ACC112 (cell line): ENCODE measurements at regions not wholly inside any gene's neighbourhood (a gene's known extent, or its start where the extent isn't known, plus 50 kb on each side); places are given as distances from the start of the nearest gene placed in this dataset.

Source experiments
- H2AFZ ChIP-seq: fragments of 200-600 bp; sonication (generic); one replicate; pipeline ENCODE4 v1.6.0; 2017; ENCODE audit warnings: antibody characterized with exemption, low read length; ENCODE audit not compliant: unreplicated experiment
- H3K27ac ChIP-seq: fragments of 200-600 bp; sonication (generic); 2 replicates; pipeline ENCODE4 v1.5.1; 2014; ENCODE audit warnings: low read depth, mild to moderate bottlenecking, antibody characterized with exemption, low read length, moderate library complexity
- H3K27me3 ChIP-seq: fragments of 200-600 bp; sonication (generic); 2 replicates; pipeline ENCODE4 v1.6.1; 2014; ENCODE audit warnings: mild to moderate bottlenecking, antibody characterized with exemption, low read length, moderate library complexity, mixed read lengths; ENCODE audit not compliant: insufficient read depth
- H3K36me3 ChIP-seq: fragments of 200-600 bp; sonication (generic); 2 replicates; pipeline ENCODE4 v1.6.1; 2016; ENCODE audit warnings: mild to moderate bottlenecking, antibody characterized with exemption, low read length, moderate library complexity, mixed read lengths; ENCODE audit not compliant: insufficient read depth
- H3K4me1 ChIP-seq: fragments of 200-600 bp; sonication (generic); one replicate; pipeline ENCODE4 v1.6.1; 2016; ENCODE audit warnings: low read length, mixed read lengths; ENCODE audit not compliant: insufficient read depth, unreplicated experiment, control insufficient read depth
- H3K4me3 ChIP-seq: fragments of 200-600 bp; sonication (generic); 2 replicates; pipeline ENCODE4 v1.5.1; 2014; ENCODE audit warnings: mild to moderate bottlenecking, low read depth, low read length
- H3K79me2 ChIP-seq: fragments of 200-600 bp; sonication (generic); one replicate; pipeline ENCODE4 v1.6.0; 2016; ENCODE audit warnings: low read length; ENCODE audit not compliant: control insufficient read depth, unreplicated experiment, insufficient read depth

DNA sequence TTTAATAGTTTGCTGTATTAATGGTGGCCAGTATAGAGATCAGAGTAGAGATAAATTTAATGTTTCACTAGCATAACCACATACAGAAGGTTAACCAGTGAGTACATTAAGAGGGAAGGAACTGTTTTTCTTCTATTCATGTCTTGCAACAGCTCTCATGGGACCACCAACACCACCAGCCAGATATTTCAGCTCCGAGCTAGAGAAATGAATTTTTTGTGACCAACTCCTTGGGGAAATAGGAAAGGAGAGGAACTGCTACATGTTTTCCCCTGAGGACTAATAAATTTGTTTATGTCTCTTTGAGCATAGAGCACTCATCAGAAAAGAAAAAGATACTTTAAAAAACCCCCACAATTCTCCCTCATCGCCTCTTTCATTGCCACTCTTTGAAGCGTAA lies 247.5 kb downstream of the MBNL1 start:
- no peaks in the 10 kb centered on the region for H3K4me1 ChIP-seq
- no peak overlapping the region for H2AFZ ChIP-seq
- no peaks in the 10 kb centered on the region for H3K27me3 ChIP-seq
- no peak overlapping the region for H3K4me3 ChIP-seq
- H3K27ac ChIP-seq = no peak overlapping the region
- H3K79me2 ChIP-seq = no peaks in the 10 kb centered on the region
- no peaks in the 10 kb centered on the region for H3K36me3 ChIP-seq

GRCh38 chr3:152517502-152517901 lies 248.8 kb downstream of the MBNL1 start:
- Histone ChIP-seq H3K36me3 (no peaks in the 10 kb centered on the region), H3K4me1 (no peaks in the 10 kb centered on the region), H3K79me2 (no peaks in the 10 kb centered on the region), H3K27ac (no peak overlapping the region), H2AFZ (no peak overlapping the region), H3K27me3 (no peaks in the 10 kb centered on the region), H3K4me3 (no peak overlapping the region)

GRCh38 chr3:152518346-152518745 lies 249.6 kb downstream of the MBNL1 start:
- H2AFZ ChIP-seq = no peak overlapping the region
- no peak overlapping the region for H3K4me3 ChIP-seq
- H3K79me2 ChIP-seq = no peaks in the 10 kb centered on the region
- H3K27ac ChIP-seq = no peak overlapping the region
- H3K4me1 ChIP-seq = no peaks in the 10 kb centered on the region
- H3K36me3 ChIP-seq = no peaks in the 10 kb centered on the region
- no peaks in the 10 kb centered on the region for H3K27me3 ChIP-seq

DNA sequence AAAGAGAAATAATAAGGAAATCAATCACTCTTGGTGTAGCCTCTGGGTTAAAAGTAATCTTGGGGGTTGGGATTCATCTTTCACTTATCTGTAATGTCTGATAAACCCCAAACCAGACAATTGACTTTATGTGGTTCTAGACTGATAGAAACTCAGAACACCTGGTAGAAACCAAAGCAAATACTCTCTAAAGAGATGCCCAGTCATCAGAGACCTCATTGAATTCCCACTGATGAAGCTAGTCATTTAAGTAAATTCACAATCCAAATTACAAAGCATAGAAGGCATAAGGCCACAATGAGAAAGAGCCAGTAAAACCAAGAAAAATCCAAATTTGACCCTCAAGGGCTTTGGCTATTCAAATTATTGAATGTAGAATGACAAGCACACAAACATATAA lies 250.6 kb downstream of the MBNL1 start:
- Histone ChIP-seq H3K4me3 (no peak overlapping the region), H3K36me3 (no peaks in the 10 kb centered on the region), H3K79me2 (no peaks in the 10 kb centered on the region), H3K27me3 (no peaks in the 10 kb centered on the region), H3K27ac (no peak overlapping the region), H3K4me1 (no peaks in the 10 kb centered on the region), H2AFZ (no peak overlapping the region)

- Histone ChIP-seq H3K27ac (no peak overlapping the region), H3K79me2 (no peaks in the 10 kb centered on the region), H3K27me3 (no peaks in the 10 kb centered on the region), H3K4me3 (no peak overlapping the region), H3K4me1 (no peaks in the 10 kb centered on the region), H2AFZ (no peak overlapping the region), H3K36me3 (no peaks in the 10 kb centered on the region)
These were observed 253.3 kb downstream of the MBNL1 start for GRCh38 chr3:152522036-152522435.

DNA sequence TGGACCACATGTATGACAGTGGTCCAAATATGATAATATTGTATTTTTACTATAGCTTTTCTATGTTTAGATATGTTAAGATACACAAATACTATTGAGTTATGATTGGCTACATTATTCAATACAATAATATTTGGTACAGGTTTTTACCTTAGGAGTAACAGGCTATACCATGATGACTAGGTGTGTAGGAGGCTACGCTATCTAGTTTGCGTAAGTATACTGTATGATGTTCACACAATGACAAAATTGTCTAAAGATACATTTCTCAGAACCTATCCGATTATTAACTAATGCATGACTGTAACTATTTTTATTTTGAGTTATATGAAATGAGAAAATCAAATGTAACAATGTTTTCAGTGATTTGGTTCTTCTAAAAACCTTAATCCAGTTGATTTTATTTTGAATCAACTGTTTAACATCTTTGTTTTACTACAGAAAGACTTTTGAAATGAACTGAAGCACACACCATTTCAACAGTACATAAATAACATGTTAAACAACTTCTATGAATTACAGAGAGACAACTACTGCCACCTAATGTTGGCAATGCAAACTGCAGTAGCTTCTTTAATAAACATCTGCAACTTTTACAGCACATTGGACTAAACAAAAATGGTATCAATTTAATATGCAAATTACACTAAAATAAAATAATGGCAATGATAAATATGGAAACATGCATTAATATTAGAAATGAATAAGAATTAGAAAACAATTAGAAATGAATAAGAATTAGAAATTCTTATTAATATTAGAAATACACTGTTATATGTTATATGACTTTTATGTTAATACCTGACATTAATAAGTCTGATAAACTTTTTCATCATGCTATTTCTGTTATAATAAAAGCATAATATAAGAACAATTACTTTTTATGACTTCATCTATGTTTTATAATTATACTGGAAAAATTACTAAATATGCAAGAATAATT lies 255.7 kb downstream of the MBNL1 start:
- H3K27me3 ChIP-seq = no peaks in the 10 kb centered on the region
- no peaks in the 10 kb centered on the region for H3K36me3 ChIP-seq
- no peaks in the 10 kb centered on the region for H3K79me2 ChIP-seq
- no peak overlapping the region for H3K4me3 ChIP-seq
- no peaks in the 10 kb centered on the region for H3K4me1 ChIP-seq
- H2AFZ ChIP-seq = peak overlapping the region; percentile 72
- H3K27ac ChIP-seq = no peak overlapping the region

DNA sequence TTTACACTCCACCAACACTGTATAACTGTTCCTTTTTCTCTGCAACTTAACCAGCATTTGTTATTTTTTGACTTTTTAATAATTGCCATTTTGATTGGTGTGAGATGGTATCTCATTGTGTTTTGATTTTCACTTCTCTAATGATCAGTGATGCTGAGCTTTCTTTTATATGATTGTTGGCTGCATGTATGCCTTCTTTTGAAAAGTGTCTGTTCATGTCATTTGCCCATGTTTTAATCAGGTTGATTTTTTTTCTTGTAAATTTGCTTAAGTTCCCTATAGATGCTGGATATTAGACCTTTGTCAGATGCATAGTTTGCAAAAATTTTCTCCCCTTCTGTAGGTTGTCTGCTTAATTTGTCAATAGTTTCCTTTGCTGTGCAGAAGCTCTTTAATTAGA lies 263.0 kb downstream of the MBNL1 start:
- Histone ChIP-seq H2AFZ (no peak overlapping the region), H3K79me2 (no peaks in the 10 kb centered on the region)

DNA sequence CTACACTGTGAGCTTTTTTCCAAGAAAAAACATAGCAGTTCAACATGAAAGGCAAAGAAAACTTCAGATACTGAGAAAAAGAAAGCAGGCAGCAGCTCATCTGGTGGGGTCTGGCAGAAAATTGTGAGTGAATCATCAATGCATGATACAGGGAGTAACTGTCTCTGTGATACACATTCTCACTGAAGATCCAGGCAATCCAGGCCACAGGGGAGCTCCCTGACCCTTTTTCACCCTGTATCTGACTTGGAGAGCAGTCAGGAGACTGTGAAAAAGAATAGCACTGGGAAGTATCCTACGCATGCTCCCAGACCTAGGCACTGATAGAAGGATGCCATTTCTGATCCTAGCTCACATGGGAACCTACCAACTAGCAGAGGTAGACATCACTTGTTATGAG lies 269.8 kb downstream of the MBNL1 start:
- Histone ChIP-seq H3K4me1 (no peaks in the 10 kb centered on the region), H3K27ac (no peak overlapping the region), H3K27me3 (no peaks in the 10 kb centered on the region), H3K79me2 (no peaks in the 10 kb centered on the region), H2AFZ (no peak overlapping the region), H3K36me3 (no peaks in the 10 kb centered on the region), H3K4me3 (no peak overlapping the region)

More for the DNA sequence above, 263.0 kb downstream of the MBNL1 start:
- Histone ChIP-seq H3K4me1 (no peaks in the 10 kb centered on the region), H3K27ac (no peak overlapping the region), H3K36me3 (no peaks in the 10 kb centered on the region), H3K27me3 (no peaks in the 10 kb centered on the region), H3K4me3 (no peak overlapping the region)

DNA sequence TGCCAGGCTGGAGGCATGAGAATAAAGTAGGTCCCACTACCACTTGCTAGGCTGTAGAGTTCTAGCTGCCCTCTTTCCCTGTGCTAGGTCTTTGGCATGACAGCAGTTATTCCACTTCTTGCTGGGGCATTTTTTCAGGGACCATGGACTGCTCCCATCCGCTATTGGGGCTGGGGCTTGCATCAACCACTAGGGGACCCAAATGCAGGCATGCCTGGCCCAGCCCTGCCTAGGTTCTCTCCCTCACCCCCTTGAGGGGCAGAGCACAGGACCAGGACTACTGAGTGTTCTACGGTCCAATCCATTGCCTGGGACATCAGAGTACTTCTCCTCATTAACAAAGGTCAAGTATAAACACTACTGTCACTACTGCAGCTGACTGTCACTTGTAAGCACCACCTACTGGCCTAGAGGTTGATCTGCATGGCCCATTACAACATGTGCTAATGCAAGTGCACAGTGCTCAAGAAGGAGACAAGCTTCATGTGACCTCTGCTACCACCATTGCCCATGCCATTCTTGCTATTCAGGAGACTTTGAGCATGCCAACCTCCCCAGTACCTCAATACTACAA lies 270.5 kb downstream of the MBNL1 start:
- H3K36me3 ChIP-seq = no peaks in the 10 kb centered on the region
- H2AFZ ChIP-seq = no peak overlapping the region
- no peaks in the 10 kb centered on the region for H3K79me2 ChIP-seq
- H3K4me1 ChIP-seq = no peaks in the 10 kb centered on the region
- no peak overlapping the region for H3K27ac ChIP-seq
- no peak overlapping the region for H3K4me3 ChIP-seq
- H3K27me3 ChIP-seq = no peaks in the 10 kb centered on the region

DNA sequence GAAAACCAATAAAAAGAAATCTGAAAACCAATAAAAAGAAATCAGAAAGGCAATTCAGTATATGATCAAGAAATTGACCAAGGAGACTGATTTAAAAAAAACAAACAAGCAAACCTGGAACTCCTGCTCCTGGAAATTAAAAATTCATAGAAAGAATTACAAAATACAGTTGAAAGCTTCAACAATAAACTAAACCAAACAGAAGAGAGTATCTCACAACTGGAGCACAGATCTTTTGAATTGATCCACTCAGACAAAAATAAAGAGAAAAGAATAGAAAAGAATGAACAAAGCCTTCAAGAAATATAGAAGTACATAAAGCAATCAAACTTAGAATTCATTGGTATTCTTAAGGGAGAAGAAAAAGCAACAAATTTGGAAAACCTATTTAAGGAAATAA lies 271.4 kb downstream of the MBNL1 start:
- Histone ChIP-seq H3K4me3 (no peak overlapping the region), H3K79me2 (no peaks in the 10 kb centered on the region), H3K4me1 (no peaks in the 10 kb centered on the region), H3K27ac (no peak overlapping the region), H3K27me3 (no peaks in the 10 kb centered on the region), H2AFZ (no peak overlapping the region), H3K36me3 (no peaks in the 10 kb centered on the region)

DNA sequence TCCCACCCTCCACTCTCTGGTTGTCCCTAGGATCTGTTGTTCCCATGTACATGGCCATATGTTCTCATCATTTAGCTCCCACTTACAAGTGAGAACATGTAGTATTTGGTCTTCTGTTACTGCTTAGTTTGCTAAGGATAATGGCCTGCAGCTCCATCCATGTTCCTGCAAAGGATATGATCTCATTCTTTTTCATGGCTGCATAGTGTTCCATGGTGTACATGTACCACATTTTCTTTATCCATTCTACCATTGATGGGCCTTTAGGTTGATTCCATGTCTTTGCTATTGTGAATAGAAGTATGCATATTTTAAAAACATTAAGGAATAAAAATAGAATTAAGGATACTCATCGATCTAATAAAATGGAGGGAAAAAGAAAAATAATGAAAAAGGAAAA lies 278.4 kb downstream of the MBNL1 start:
- no peaks in the 10 kb centered on the region for H3K36me3 ChIP-seq
- no peak overlapping the region for H3K27ac ChIP-seq
- no peaks in the 10 kb centered on the region for H3K4me1 ChIP-seq
- H2AFZ ChIP-seq = no peak overlapping the region
- H3K27me3 ChIP-seq = no peaks in the 10 kb centered on the region
- H3K4me3 ChIP-seq = no peak overlapping the region
- H3K79me2 ChIP-seq = no peaks in the 10 kb centered on the region
